K562 (cell line): ENCODE measurements at regions not wholly inside any gene's neighbourhood (a gene's known extent, or its start where the extent isn't known, plus 50 kb on each side); places are given as distances from the start of the nearest gene placed in this dataset.
A peak's percentile ranks its signal among the peaks of the same experiment; 100 is the strongest.

Source experiments
- ATAC-seq: fragments of 200-7000 bp; cut with Tn5 transposase; 3 replicates; pipeline ENCODE4 v1.9.1; 2020; ENCODE audit warnings: moderate library complexity
- BruUV-seq: library from RNA; stranded (reverse); fragments of 400-500 nt; replicated peaks from 2 replicates; lab custom pipeline; 2021; lab: Mats Ljungman, UMichigan
- CTCF ChIA-PET: fragments of 300-600 bp; formaldehyde crosslinking; extraction: SDS; loops from one replicate; lab custom pipeline; 2021; ENCODE audit warnings: low intra/inter-chr PET ratio; lab: Yijun Ruan, JAX
- POLR2A ChIA-PET: fragments of 300-600, 350-650 bp; sonication (Branson Sonifier 250); formaldehyde crosslinking; extraction: SDS; loops from one replicate; lab custom pipeline; 2021; ENCODE audit warnings: antibody characterized with exemption, inconsistent platforms; lab: Yijun Ruan, JAX
- DNase-seq, 4 experiments: peaks; one replicate each; pipeline versions ENCODE4 v3.0.0 to v3.0.0-alpha.2; 2011 to 2018; ENCODE audit warnings: low spot score in 3 of 4, mixed read lengths in 3 of 4; ENCODE audit errors: extremely low read depth in 1 of 4
- FAIRE-seq: peaks from 2 replicates; lab custom pipeline; 2011; peaks lifted over from hg19 to GRCh38; lab: Jason Lieb, UNC
- H2AFZ ChIP-seq: 2 replicates; pipeline ENCODE4 v1.6.0; 2011; ENCODE audit warnings: low read depth, low read length, control low read depth, inconsistent platforms
- H3K27ac ChIP-seq: fragments of 200-600 bp; 3 replicates; pipeline ENCODE4 v1.8.0; 2011; ENCODE audit warnings: low read depth, mild to moderate bottlenecking, control low read depth, inconsistent platforms, low read length, moderate library complexity, mixed read lengths; ENCODE audit errors: extremely low read depth
- H3K27me3 ChIP-seq, 2 experiments: fragments of 300-600 bp in 1 of 2; 2 replicates in 1 of 2; 3 replicates in 1 of 2; pipeline versions ENCODE4 v1.6.0 to v1.8.0; 2011; ENCODE audit warnings: inconsistent platforms in 2 of 2, low read length in 2 of 2, mild to moderate bottlenecking in 1 of 2, mixed read lengths in 1 of 2, moderate library complexity in 1 of 2; ENCODE audit not compliant: control insufficient read depth in 2 of 2, insufficient read depth in 2 of 2
- H3K36me3 ChIP-seq: fragments of 300-600 bp; 3 replicates; pipeline ENCODE4 v1.8.0; 2011; ENCODE audit warnings: mild to moderate bottlenecking, low read length, inconsistent platforms; ENCODE audit not compliant: control insufficient read depth, insufficient read depth
- H3K4me1 ChIP-seq, 2 experiments: fragments of 200-600 bp in 1 of 2; replicated peaks in 1 of 2; 2 replicates in 1 of 2; 3 replicates in 1 of 2; pipeline versions ENCODE4 v1.5.1 to v1.8.0; 2011; ENCODE audit warnings: inconsistent platforms in 2 of 2, low read length in 2 of 2, mild to moderate bottlenecking in 1 of 2, mixed read lengths in 1 of 2, moderate library complexity in 1 of 2; ENCODE audit not compliant: control insufficient read depth in 2 of 2, insufficient read depth in 2 of 2
- H3K4me2 ChIP-seq: 2 replicates; pipeline ENCODE4 v1.6.1; 2011; ENCODE audit warnings: low read length, control low read depth, inconsistent platforms, mixed read lengths; ENCODE audit not compliant: insufficient read depth
- H3K4me3 ChIP-seq: fragments of 200-600 bp; sonication (generic), shearing (Covaris generic); 2 replicates; pipeline ENCODE4 v1.5.1; 2016; ENCODE audit warnings: control low read depth, inconsistent platforms
- H3K79me2 ChIP-seq: fragments of 200-600 bp; 3 replicates; pipeline ENCODE4 v1.8.0; 2011; ENCODE audit warnings: low read length, inconsistent platforms; ENCODE audit not compliant: control insufficient read depth, insufficient read depth
- H3K9ac ChIP-seq, 2 experiments: 2 replicates each; pipeline versions ENCODE4 v1.6.0 to v1.6.1; 2011; ENCODE audit warnings: low read depth in 2 of 2, low read length in 2 of 2, control low read depth in 1 of 2, inconsistent platforms in 1 of 2, mild to moderate bottlenecking in 1 of 2, mixed read lengths in 1 of 2; ENCODE audit not compliant: insufficient read depth in 1 of 2
- H3K9me1 ChIP-seq: one replicate; pipeline ENCODE4 v1.6.0; 2011; ENCODE audit warnings: inconsistent platforms, mild to moderate bottlenecking, low read length, moderate library complexity; ENCODE audit not compliant: control insufficient read depth, insufficient read depth
- H3K9me3 ChIP-seq: replicated peaks from 2 replicates; pipeline ENCODE4 v1.5.1; 2011; ENCODE audit warnings: low read depth, low read length, inconsistent platforms; ENCODE audit not compliant: control insufficient read depth, insufficient read depth
- H4K20me1 ChIP-seq: replicated peaks from 2 replicates; pipeline ENCODE4 v1.6.1; 2011; ENCODE audit warnings: low read length, inconsistent platforms, mixed read lengths; ENCODE audit not compliant: control insufficient read depth, insufficient read depth
- FOSL1 ChIP-seq: fragments of 200-800 bp; sonication (Bioruptor generic); conservative IDR thresholded peaks from 2 replicates; pipeline ENCODE4 v1.6.1; 2016; ENCODE audit warnings: missing genetic modification characterization, missing compliant biosample characterization
- HOXB6 ChIP-seq: fragments of 250-450 bp; sonication (Bioruptor Pico); IDR thresholded peaks from 2 replicates; pipeline ENCODE4 v1.5.1; 2022; ENCODE audit warnings: mild to moderate bottlenecking, borderline replicate concordance
- KHSRP ChIP-seq: fragments of 450-650 bp; IDR thresholded peaks from 2 replicates; pipeline ENCODE4 v1.6.1; 2017
- TAF7 ChIP-seq: fragments of 450-650 bp; IDR thresholded peaks from 2 replicates; pipeline ENCODE4 v1.6.1; 2016; ENCODE audit warnings: missing genetic modification characterization, missing compliant biosample characterization
- TGIF2 ChIP-seq: sonication (generic); formaldehyde crosslinking; IDR thresholded peaks from 2 replicates; pipeline ENCODE4 v1.8.1; 2022; ENCODE audit warnings: mild to moderate bottlenecking, missing genetic modification reagents, moderate library complexity
- YBX1 ChIP-seq: fragments of 450-650 bp; IDR thresholded peaks from 2 replicates; pipeline ENCODE4 v1.7.1; 2016; ENCODE audit warnings: mild to moderate bottlenecking
- ZFP1 ChIP-seq: fragments of 450-650 bp; formaldehyde crosslinking; IDR thresholded peaks from 2 replicates; pipeline ENCODE4 v1.4.0; 2020; ENCODE audit warnings: mild to moderate bottlenecking, mixed read lengths
- ZNF184 ChIP-seq: sonication (generic); formaldehyde crosslinking; IDR thresholded peaks from 2 replicates; pipeline ENCODE4 v1.5.0; 2020; ENCODE audit warnings: missing genetic modification reagents
- ZNF696 ChIP-seq: fragments of 250-450 bp; sonication (Bioruptor Pico); conservative IDR thresholded peaks from 2 replicates; pipeline ENCODE4 v1.4.0; 2020; ENCODE audit warnings: mild to moderate bottlenecking, moderate library complexity
- WGBS: fragments of 100-300 bp; shearing (Covaris generic); methylation state at CpG from one replicate; pipeline ENCODE4 v1.1.6; 2016; ENCODE audit warnings: low coverage, mixed read lengths; ENCODE audit not compliant: insufficient coverage; ENCODE audit errors: missing lambda C conversion rate; 5-methylcytosine and 5-hydroxymethylcytosine counted together
- in situ Hi-C: fragments of 300-500 bp; cut with MboI; formaldehyde crosslinking; loops from 4 replicates; pipeline ENCODE4 v1.15.0; 2018; ENCODE audit warnings: inconsistent platforms, mixed read lengths
- intact Hi-C: fragments of 100-400 bp; cut with micrococcal nuclease; formaldehyde crosslinking; loops from 2 replicates; pipeline ENCODE4 v1.14.2; 2022
- TF ChIP-seq, protein P1 (sequence below): fragments of 450-650 bp; IDR thresholded peaks from 2 replicates; pipeline ENCODE4 v1.6.1; 2017; ENCODE audit warnings: antibody characterized with exemption

DNA sequence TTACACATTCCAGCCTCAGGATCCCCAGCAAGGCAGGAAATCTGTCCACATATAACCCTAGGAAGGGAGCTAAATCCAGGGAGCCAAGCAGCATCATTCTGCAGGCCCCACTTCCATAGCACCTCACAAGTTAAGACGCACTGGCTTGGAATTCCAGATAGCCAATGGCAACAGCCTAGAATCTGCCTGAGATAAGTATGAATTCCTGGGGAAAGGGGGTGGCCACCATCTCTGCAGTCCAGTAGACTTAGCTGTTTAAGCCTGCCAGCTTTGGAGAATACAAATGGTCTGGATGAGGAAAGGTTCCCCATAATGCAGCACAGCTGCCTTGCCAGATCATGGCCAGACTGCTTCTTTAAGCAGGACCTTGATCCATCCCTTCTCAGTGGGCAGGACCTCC, 179.4 kb upstream of the PRSS1 start:
- no peak for TF ChIP-seq ZFP1 (CRISPR knock-in tag)
- no peak for TF ChIP-seq TGIF2 (CRISPR knock-in tag)
- no peak for TF ChIP-seq TAF7 (tag)
- TF ChIP-seq ZNF696, result no peak
- no peak for TF ChIP-seq ZNF184 (CRISPR knock-in tag)
- no peak for TF ChIP-seq YBX1
- ChIA-PET POLR2A (no interaction called here), CTCF (no interaction called here)
- Histone ChIP-seq H4K20me1 (no peaks in the 10 kb centered on the region), H3K4me3 (no peak overlapping the region), H3K27me3 (peaks cover 0 to 7% of the 10 kb centered on the region in 2 experiments; a peak in 2 of 5 replicates), H3K36me3 (no peaks in the 10 kb centered on the region), H3K9me1 (no peaks in the 10 kb centered on the region), H3K79me2 (no peaks in the 10 kb centered on the region), H2AFZ (no peak overlapping the region), H3K4me2 (no peak overlapping the region), H3K27ac (no peak overlapping the region), H3K9ac (no peak overlapping the region), H3K4me1 (no peaks in the 10 kb centered on the region), H3K9me3 (no peaks in the 10 kb centered on the region)
- in situ Hi-C loops (no loop called here), intact Hi-C loops (no loop called here)
- FAIRE-seq (no peak), ATAC-seq (no peak), DNase-seq (no peak)
- 0% methylated on average over 1 of the region's 1 CpG for WGBS
- BruUV-seq, result no TSS peak

GRCh38 chr7:142568435-142569097, 180.7 kb upstream of the PRSS1 start:
- no peak for ATAC-seq

More at GRCh38 chr7:142568435-142569097, 180.7 kb upstream of the PRSS1 start:
- FAIRE-seq (no peak), DNase-seq (no peak)
- H4K20me1 ChIP-seq, result no peaks in the 10 kb centered on the region
- TF ChIP-seq KHSRP, result no peak
- TF ChIP-seq HOXB6 (CRISPR knock-in tag), result no peak
- TF ChIP-seq, protein P1, sequence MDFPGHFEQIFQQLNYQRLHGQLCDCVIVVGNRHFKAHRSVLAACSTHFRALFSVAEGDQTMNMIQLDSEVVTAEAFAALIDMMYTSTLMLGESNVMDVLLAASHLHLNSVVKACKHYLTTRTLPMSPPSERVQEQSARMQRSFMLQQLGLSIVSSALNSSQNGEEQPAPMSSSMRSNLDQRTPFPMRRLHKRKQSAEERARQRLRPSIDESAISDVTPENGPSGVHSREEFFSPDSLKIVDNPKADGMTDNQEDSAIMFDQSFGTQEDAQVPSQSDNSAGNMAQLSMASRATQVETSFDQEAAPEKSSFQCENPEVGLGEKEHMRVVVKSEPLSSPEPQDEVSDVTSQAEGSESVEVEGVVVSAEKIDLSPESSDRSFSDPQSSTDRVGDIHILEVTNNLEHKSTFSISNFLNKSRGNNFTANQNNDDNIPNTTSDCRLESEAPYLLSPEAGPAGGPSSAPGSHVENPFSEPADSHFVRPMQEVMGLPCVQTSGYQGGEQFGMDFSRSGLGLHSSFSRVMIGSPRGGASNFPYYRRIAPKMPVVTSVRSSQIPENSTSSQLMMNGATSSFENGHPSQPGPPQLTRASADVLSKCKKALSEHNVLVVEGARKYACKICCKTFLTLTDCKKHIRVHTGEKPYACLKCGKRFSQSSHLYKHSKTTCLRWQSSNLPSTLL, result no peak
- TF ChIP-seq FOSL1, result peak; percentile 77
- ChIA-PET POLR2A (no interaction called here), CTCF (no interaction called here)
- H3K9me3 ChIP-seq, result no peaks in the 10 kb centered on the region
- H3K36me3 ChIP-seq, result no peaks in the 10 kb centered on the region
- H2AFZ ChIP-seq, result no peak overlapping the region
- intact Hi-C loops, result no loop called here
- under 1% methylated on average over 5 of the region's 5 CpGs for WGBS
- in situ Hi-C loops, result no loop called here
- no peak overlapping the region for H3K4me2 ChIP-seq
- no peak overlapping the region for H3K27ac ChIP-seq
- no peaks in the 10 kb centered on the region for H3K9me1 ChIP-seq
- H3K79me2 ChIP-seq, result no peaks in the 10 kb centered on the region
- no peak overlapping the region for H3K9ac ChIP-seq
- H3K27me3 ChIP-seq, result peaks cover 0 to 7% of the 10 kb centered on the region in 2 experiments; a peak in 2 of 5 replicates
- no peak overlapping the region for H3K4me3 ChIP-seq
- BruUV-seq, result no TSS peak
- H3K4me1 ChIP-seq, result no peaks in the 10 kb centered on the region
